ENCODE measurements at regions not wholly inside any gene's neighbourhood (a gene's known extent, or its start where the extent isn't known, plus 50 kb on each side); places are given as distances from the start of the nearest gene placed in this dataset.

DNA sequence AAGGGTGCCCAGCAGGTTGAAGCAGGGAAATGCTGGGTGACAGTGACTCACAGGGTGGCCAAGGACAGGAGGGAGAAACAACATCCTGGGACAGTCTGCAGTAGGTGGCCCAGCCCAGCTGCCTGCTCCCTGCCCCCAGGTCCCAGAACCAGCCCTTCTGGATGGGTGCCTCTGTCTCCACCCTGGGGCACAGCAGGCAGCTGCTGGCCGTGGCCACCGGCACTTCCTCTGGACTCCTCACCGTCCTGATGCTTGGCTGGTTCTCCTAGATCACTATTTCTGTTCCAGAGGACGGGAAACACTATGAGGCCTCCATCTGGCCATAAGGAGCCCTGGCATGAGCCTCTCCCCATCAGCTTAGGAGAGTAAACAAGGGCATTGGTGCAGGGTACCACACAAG, 258.9 kb downstream of the XXYLT1 start:
- TF ChIP-seq POLR2AphosphoS5 (IDR thresholded peaks at IDR 0.05; ENCODE audit: low read depth, low read length) (no peak), TAF1 (IDR thresholded peaks at IDR 0.05; ENCODE audit: borderline replicate concordance, insufficient read depth, low read length) (no peak), SIN3A (IDR thresholded peaks at IDR 0.05; ENCODE audit: borderline replicate concordance, insufficient read depth, low read length) (no peak), FOXP2 (optimal IDR thresholded peaks at IDR 0.05; ENCODE audit: borderline replicate concordance, extremely low read depth, extremely low read length, insufficient read depth) (no peak)
- TF ChIP-seq, protein P1, sequence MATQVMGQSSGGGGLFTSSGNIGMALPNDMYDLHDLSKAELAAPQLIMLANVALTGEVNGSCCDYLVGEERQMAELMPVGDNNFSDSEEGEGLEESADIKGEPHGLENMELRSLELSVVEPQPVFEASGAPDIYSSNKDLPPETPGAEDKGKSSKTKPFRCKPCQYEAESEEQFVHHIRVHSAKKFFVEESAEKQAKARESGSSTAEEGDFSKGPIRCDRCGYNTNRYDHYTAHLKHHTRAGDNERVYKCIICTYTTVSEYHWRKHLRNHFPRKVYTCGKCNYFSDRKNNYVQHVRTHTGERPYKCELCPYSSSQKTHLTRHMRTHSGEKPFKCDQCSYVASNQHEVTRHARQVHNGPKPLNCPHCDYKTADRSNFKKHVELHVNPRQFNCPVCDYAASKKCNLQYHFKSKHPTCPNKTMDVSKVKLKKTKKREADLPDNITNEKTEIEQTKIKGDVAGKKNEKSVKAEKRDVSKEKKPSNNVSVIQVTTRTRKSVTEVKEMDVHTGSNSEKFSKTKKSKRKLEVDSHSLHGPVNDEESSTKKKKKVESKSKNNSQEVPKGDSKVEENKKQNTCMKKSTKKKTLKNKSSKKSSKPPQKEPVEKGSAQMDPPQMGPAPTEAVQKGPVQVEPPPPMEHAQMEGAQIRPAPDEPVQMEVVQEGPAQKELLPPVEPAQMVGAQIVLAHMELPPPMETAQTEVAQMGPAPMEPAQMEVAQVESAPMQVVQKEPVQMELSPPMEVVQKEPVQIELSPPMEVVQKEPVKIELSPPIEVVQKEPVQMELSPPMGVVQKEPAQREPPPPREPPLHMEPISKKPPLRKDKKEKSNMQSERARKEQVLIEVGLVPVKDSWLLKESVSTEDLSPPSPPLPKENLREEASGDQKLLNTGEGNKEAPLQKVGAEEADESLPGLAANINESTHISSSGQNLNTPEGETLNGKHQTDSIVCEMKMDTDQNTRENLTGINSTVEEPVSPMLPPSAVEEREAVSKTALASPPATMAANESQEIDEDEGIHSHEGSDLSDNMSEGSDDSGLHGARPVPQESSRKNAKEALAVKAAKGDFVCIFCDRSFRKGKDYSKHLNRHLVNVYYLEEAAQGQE (IDR thresholded peaks at IDR 0.05; ENCODE audit: insufficient read depth in 1 of 2, low read depth in 2 of 2, low read length in 2 of 2): no peak

DNA sequence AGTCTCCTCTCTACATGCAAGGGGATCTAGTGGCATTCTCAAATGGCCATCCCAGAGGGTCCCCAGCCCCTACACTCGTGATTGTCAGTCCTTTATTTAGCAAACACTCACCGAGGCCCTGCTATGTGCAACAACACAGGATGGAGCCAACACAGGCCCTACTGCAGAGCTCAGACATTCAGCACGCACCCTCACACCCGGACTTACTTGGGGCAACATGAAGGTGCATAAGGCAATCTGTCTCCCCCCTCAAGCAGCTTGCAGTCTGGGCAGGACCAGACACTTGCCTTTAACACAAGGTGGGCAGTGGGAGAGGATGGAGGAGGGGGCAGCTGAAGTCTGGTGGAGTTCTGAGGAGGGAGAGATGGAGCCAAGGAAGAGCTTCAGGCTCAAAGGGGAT, 258.4 kb downstream of the XXYLT1 start:
- TF ChIP-seq, protein P1 (IDR thresholded peaks at IDR 0.05; ENCODE audit: insufficient read depth in 1 of 2, low read depth in 2 of 2, low read length in 2 of 2): no peak
- TF ChIP-seq SIN3A (IDR thresholded peaks at IDR 0.05; ENCODE audit: borderline replicate concordance, insufficient read depth, low read length): no peak

DNA sequence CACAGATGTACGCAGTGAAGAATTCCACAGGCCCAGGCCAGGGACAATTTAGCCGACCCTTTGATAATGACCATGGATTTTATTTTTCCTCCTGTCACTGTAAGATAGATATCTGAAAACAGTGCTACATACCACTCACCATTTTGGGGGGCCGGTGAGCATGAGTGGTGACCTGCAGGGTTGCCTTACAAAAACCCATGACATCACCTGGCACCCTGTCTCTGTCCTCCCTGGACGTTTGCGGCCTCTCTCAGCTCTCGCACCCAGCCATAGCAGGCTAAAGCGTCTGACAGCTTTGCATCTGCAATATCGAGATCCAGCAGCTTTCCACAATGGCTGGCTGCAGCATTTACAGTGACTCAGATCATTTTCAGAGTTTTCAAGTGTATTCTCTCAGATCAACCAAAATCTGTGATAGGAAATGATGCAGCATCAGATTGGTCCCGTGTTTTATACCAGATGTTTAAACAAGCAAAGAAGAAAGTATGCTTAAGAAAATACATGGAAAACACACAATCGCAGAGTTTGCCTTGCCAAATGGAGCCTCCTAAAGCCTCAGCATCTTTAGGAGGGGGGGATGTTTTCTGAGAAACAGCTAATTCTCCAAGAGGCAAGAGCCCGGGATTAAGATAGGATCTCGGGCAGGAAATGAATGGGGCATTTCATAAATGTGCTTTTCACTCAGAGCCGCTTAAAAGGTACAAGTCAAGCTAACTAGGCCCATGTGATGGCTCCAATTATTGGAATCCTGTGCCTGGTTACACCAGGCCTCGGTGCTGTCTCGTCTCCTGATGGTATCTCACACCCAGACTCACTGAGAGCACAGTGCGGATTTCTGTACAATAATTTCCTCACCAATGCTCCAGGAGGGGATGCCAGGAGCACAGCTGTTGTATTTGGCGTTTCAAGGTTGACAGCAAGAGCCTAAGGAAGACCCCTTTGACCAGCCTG, 257.3 kb downstream of the XXYLT1 start:
- no peak for TF ChIP-seq TAF1 (IDR thresholded peaks at IDR 0.05; ENCODE audit: borderline replicate concordance, insufficient read depth, low read length)
- TF ChIP-seq POLR2AphosphoS5 (IDR thresholded peaks at IDR 0.05; ENCODE audit: low read depth, low read length): no peak
- TF ChIP-seq, protein P1 (IDR thresholded peaks at IDR 0.05; ENCODE audit: insufficient read depth in 1 of 2, low read depth in 2 of 2, low read length in 2 of 2): no peak
- TF ChIP-seq FOXP2 (optimal IDR thresholded peaks at IDR 0.05; ENCODE audit: borderline replicate concordance, extremely low read depth, extremely low read length, insufficient read depth): no peak
- no peak for TF ChIP-seq SIN3A (IDR thresholded peaks at IDR 0.05; ENCODE audit: borderline replicate concordance, insufficient read depth, low read length)

DNA sequence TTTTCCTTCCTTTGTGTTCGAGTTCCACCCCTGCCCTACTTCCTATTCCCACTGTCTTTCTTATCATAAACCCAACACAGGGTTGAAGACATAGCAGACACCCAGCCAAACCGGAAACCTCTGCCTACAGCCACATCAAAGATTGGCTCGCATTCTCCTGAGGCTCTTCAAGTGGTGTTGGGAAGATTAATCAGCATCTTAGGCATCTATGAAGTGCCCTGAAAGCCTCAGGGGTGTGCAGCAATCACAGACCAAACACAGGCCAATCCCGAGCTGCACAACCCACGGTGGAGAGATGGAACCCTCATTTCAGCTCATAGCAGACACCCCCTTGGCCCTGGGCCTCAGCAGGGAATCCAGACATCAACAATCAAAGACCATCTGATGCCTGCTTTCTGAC, 255.9 kb downstream of the XXYLT1 start:
- TF ChIP-seq SIN3A (IDR thresholded peaks at IDR 0.05; ENCODE audit: borderline replicate concordance, insufficient read depth, low read length) (no peak), POLR2AphosphoS5 (IDR thresholded peaks at IDR 0.05; ENCODE audit: low read depth, low read length) (no peak), TAF1 (IDR thresholded peaks at IDR 0.05; ENCODE audit: borderline replicate concordance, insufficient read depth, low read length) (no peak), FOXP2 (optimal IDR thresholded peaks at IDR 0.05; ENCODE audit: borderline replicate concordance, extremely low read depth, extremely low read length, insufficient read depth) (no peak)
- TF ChIP-seq, protein P1 (IDR thresholded peaks at IDR 0.05; ENCODE audit: insufficient read depth in 1 of 2, low read depth in 2 of 2, low read length in 2 of 2): no peak

Data from PFSK-1 (cell line).